SK-N-SH (cell line): ENCODE measurements at regions not wholly inside any gene's neighbourhood (a gene's known extent, or its start where the extent isn't known, plus 50 kb on each side); places are given as distances from the start of the nearest gene placed in this dataset.

Source experiments
- CTCF ChIA-PET: fragments of 300-600, 350-600 bp; formaldehyde crosslinking; extraction: SDS; loops from one replicate; lab custom pipeline; 2021; lab: Yijun Ruan, JAX
- POLR2A ChIA-PET: fragments of 350-600 bp; sonication (Branson Sonifier 250); formaldehyde crosslinking; extraction: SDS; loops from one replicate; lab custom pipeline; 2020; ENCODE audit warnings: antibody characterized with exemption, inconsistent platforms; lab: Yijun Ruan, JAX
- DNase-seq: peaks from one replicate; pipeline ENCODE4 v3.0.0; 2012
- H2AFZ ChIP-seq: fragments of 200-600 bp; sonication (generic); 2 replicates; pipeline ENCODE4 v1.8.1; 2016; ENCODE audit warnings: antibody characterized with exemption, mild to moderate bottlenecking, low read depth
- H3F3A ChIP-seq: fragments of 200-600 bp; sonication (generic); replicated peaks from 2 replicates; pipeline ENCODE3; 2016; ENCODE audit warnings: antibody characterized with exemption, mild to moderate bottlenecking; ENCODE audit not compliant: insufficient read depth
- H3K27ac ChIP-seq, 2 experiments: fragments of 200-500 bp in 1 of 2; fragments of 200-600 bp in 1 of 2; sonication (Bioruptor generic) in 1 of 2; sonication (generic), shearing (Covaris generic) in 1 of 2; 2 replicates each; pipeline versions ENCODE4 v1.5.1 to v1.6.1; 2014 to 2016; ENCODE audit warnings: low read depth in 2 of 2, inconsistent platforms in 1 of 2, low read length in 1 of 2, mild to moderate bottlenecking in 1 of 2, mixed read lengths in 1 of 2
- H3K27me3 ChIP-seq: fragments of 200-600 bp; sonication (generic), shearing (Covaris generic); 2 replicates; pipeline ENCODE4 v1.6.1; 2016; ENCODE audit warnings: mixed run types; ENCODE audit not compliant: insufficient read depth
- H3K36me3 ChIP-seq, 2 experiments: fragments of 200-500 bp in 1 of 2; fragments of 200-600 bp in 1 of 2; sonication (Bioruptor generic) in 1 of 2; sonication (generic) in 1 of 2; replicated peaks in 1 of 2; 2 replicates each; pipeline versions ENCODE3 to v1.5.1; 2014 to 2016; ENCODE audit warnings: low read length in 1 of 2, mild to moderate bottlenecking in 1 of 2; ENCODE audit not compliant: insufficient read depth in 2 of 2, control insufficient read depth in 1 of 2
- H3K4me1 ChIP-seq, 2 experiments: fragments of 200-500 bp in 1 of 2; fragments of 200-600 bp in 1 of 2; sonication (Bioruptor generic) in 1 of 2; sonication (generic), shearing (Covaris generic) in 1 of 2; 2 replicates each; pipeline versions ENCODE4 v1.5.1 to v1.6.1; 2014 to 2016; ENCODE audit warnings: low read depth in 1 of 2, low read length in 1 of 2, mixed run types in 1 of 2; ENCODE audit not compliant: insufficient read depth in 2 of 2, control insufficient read depth in 1 of 2
- H3K4me2 ChIP-seq: fragments of 200-600 bp; sonication (generic), shearing (Covaris generic); 2 replicates; pipeline ENCODE4 v1.6.1; 2017; ENCODE audit warnings: mixed run types
- H3K4me3 ChIP-seq, 2 experiments: fragments of 200-500 bp in 1 of 2; fragments of 200-600 bp in 1 of 2; sonication (Bioruptor generic) in 1 of 2; sonication (generic), shearing (Covaris generic) in 1 of 2; 2 replicates each; pipeline versions ENCODE4 v1.5.1 to v1.8.1; 2014 to 2016; ENCODE audit warnings: low read depth in 2 of 2, inconsistent platforms in 1 of 2, low read length in 1 of 2, mild to moderate bottlenecking in 1 of 2, mixed read lengths in 1 of 2, moderate library complexity in 1 of 2
- H3K79me2 ChIP-seq: fragments of 200-600 bp; sonication (generic); 2 replicates; pipeline ENCODE4 v1.8.1; 2017; ENCODE audit warnings: mild to moderate bottlenecking; ENCODE audit not compliant: insufficient read depth
- H3K9ac ChIP-seq: fragments of 200-600 bp; sonication (generic); 2 replicates; pipeline ENCODE4 v1.6.1; 2017; ENCODE audit warnings: mixed run types
- H3K9me2 ChIP-seq: fragments of 200-600 bp; sonication (generic); 2 replicates; pipeline ENCODE4 v1.6.1; 2017; ENCODE audit warnings: mixed run types
- H3K9me3 ChIP-seq: fragments of 200-600 bp; sonication (generic); 2 replicates; pipeline ENCODE4 v1.6.1; 2017; ENCODE audit warnings: mixed run types, mild to moderate bottlenecking, moderate library complexity
- H4K20me1 ChIP-seq: fragments of 200-600 bp; sonication (generic); 2 replicates; pipeline ENCODE4 v1.6.1; 2017; ENCODE audit warnings: mild to moderate bottlenecking, mixed run types; ENCODE audit not compliant: insufficient read depth
- CTCF ChIP-seq: fragments of 200-600 bp; sonication (generic); IDR thresholded peaks from 2 replicates; pipeline ENCODE4 v1.6.1; 2017; ENCODE audit warnings: antibody characterized with exemption, mild to moderate bottlenecking, moderate library complexity
- ELF1 ChIP-seq: IDR thresholded peaks from 2 replicates; pipeline ENCODE4 v1.4.0; 2012
- EP300 ChIP-seq, 2 experiments: IDR thresholded peaks; 2 replicates each; pipeline versions ENCODE4 v1.4.0 to v1.6.1; 2012; ENCODE audit warnings: borderline replicate concordance in 1 of 2, low read depth in 1 of 2, low read length in 1 of 2
- FOSL2 ChIP-seq: IDR thresholded peaks from 2 replicates; pipeline ENCODE4 v1.4.0; 2012; ENCODE audit warnings: low read depth, mild to moderate bottlenecking, moderate library complexity, borderline replicate concordance
- FOXJ3 ChIP-seq: sonication (generic); formaldehyde crosslinking; IDR thresholded peaks from 2 replicates; pipeline ENCODE4 v1.5.1; 2020; ENCODE audit warnings: mild to moderate bottlenecking, missing genetic modification reagents
- MXI1 ChIP-seq: IDR thresholded peaks from 2 replicates; pipeline ENCODE4 v1.6.1; 2012; ENCODE audit warnings: mild to moderate bottlenecking, low read depth, low read length, improper control_type of control experiment
- NFIC ChIP-seq: IDR thresholded peaks from 2 replicates; pipeline ENCODE4 v1.4.0; 2012; ENCODE audit warnings: borderline replicate concordance
- NRF1 ChIP-seq: IDR thresholded peaks from 2 replicates; pipeline ENCODE4 v1.6.1; 2012; ENCODE audit warnings: low read depth, mild to moderate bottlenecking, low read length
- RCOR1 ChIP-seq: fragments of 150-350 bp; IDR thresholded peaks from 2 replicates; pipeline ENCODE4 v1.6.1; 2017; ENCODE audit warnings: antibody characterized with exemption, low read length
- RXRA ChIP-seq: IDR thresholded peaks from 2 replicates; pipeline ENCODE4 v1.4.0; 2012; ENCODE audit warnings: low read depth, mild to moderate bottlenecking, borderline replicate concordance
- SIN3A ChIP-seq: IDR thresholded peaks from 2 replicates; pipeline ENCODE4 v1.6.1; 2012; ENCODE audit warnings: low read depth, mild to moderate bottlenecking, low read length, moderate library complexity, borderline replicate concordance
- SMC3 ChIP-seq: IDR thresholded peaks from 2 replicates; pipeline ENCODE4 v1.6.1; 2012; ENCODE audit warnings: low read depth, low read length, improper control_type of control experiment
- TAF1 ChIP-seq: IDR thresholded peaks from 2 replicates; pipeline ENCODE4 v1.6.1; 2012; ENCODE audit warnings: low read depth, mild to moderate bottlenecking, low read length, moderate library complexity, borderline replicate concordance
- TCF12 ChIP-seq: IDR thresholded peaks from 2 replicates; pipeline ENCODE4 v1.4.0; 2012
- TEAD4 ChIP-seq: IDR thresholded peaks from 2 replicates; pipeline ENCODE4 v1.4.0; 2012; ENCODE audit warnings: mild to moderate bottlenecking, borderline replicate concordance; ENCODE audit not compliant: insufficient read depth
- USF2 ChIP-seq: fragments of 150-350 bp; IDR thresholded peaks from 2 replicates; pipeline ENCODE4 v1.6.1; 2017; ENCODE audit warnings: antibody characterized with exemption, low read length, low read depth, borderline replicate concordance
- WGBS: methylation state at CpG from one replicate; pipeline ENCODE4 v1.1.6; 2017; ENCODE audit warnings: low lambda C conversion rate; 5-methylcytosine and 5-hydroxymethylcytosine counted together
- TF ChIP-seq, protein P1 (sequence below): IDR thresholded peaks from 2 replicates; pipeline ENCODE4 v1.4.0; 2012; ENCODE audit warnings: low read depth

DNA sequence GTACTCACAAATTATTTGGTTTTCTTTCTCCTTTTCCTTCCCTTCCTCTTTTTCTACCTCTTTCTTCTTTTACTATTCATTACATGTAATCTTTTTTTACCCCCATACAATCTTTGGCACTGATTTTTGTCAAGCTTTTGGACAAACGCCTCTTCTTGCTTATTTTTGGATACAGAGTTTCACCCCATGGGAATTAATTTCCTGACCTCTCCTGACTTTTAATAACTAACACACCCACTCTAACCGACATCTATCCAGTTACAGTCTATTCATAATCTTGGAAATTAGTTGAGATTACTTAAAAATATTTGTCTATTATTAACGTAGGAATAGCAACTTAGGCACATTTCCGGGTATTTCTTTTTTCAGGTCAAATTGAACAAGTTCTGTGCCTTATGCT is 101.2 kb downstream of the HDGFL1 start:
- Histone ChIP-seq H2AFZ (no peak overlapping the region), H3K79me2 (no peaks in the 10 kb centered on the region), H4K20me1 (no peaks in the 10 kb centered on the region), H3K9me2 (no peaks in the 10 kb centered on the region), H3K4me2 (no peak overlapping the region), H3K4me3 (no peak overlapping the region), H3F3A (no peaks in the 10 kb centered on the region), H3K9ac (no peak overlapping the region), H3K9me3 (no peaks in the 10 kb centered on the region), H3K4me1 (no peaks in the 10 kb centered on the region), H3K27me3 (no peaks in the 10 kb centered on the region), H3K27ac (no peak overlapping the region), H3K36me3 (no peaks in the 10 kb centered on the region)
- ChIA-PET POLR2A (no interaction called here), CTCF (interaction anchor here (1.3 kb wide), 1 partner anchor 31 kb away, joined by 3 read pairs; no protein-coding TSS in a partner anchor)
- DNase-seq = no peak
- WGBS = 81% methylated on average over 4 of the region's 4 CpGs
- TF ChIP-seq USF2 = no peak
- TF ChIP-seq FOXJ3 (CRISPR knock-in tag) = no peak
- no peak for TF ChIP-seq RXRA
- no peak for TF ChIP-seq EP300 (IDR thresholded peaks at IDR 0.05; ENCODE audit: borderline replicate concordance in 1 of 2, low read depth in 1 of 2, low read length in 1 of 2)
- TF ChIP-seq RCOR1 = no peak
- no peak for TF ChIP-seq TCF12
- no peak for TF ChIP-seq ELF1
- TF ChIP-seq SIN3A = no peak

DNA sequence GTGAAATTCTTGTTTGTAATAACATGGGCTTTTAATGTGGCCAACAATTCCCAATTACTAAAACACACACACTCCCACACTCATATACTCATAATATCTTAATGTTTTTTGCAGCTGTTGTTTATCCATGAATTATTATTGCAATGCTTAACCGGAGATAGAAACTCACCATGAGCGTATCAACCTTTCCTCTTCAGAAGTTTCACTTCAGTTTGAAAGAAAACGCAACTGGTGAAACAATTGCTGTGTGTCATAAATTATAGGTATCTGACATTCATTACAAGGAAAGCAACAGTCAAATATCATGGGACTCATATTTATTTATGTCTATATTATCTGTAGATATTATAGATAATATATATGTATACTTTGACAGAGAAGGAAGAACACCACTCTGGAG is 104.1 kb downstream of the HDGFL1 start:
- H3K79me2 ChIP-seq = no peaks in the 10 kb centered on the region
- no peak overlapping the region for H3K4me2 ChIP-seq
- ChIA-PET CTCF (interaction anchor here (1.5 kb wide), 1 partner anchor 17 kb away, joined by 3 read pairs; no protein-coding TSS in a partner anchor), POLR2A (no interaction called here)
- no peak overlapping the region for H3K27ac ChIP-seq
- no peaks in the 10 kb centered on the region for H3K36me3 ChIP-seq
- no peak overlapping the region for H2AFZ ChIP-seq
- no peak overlapping the region for H3K4me3 ChIP-seq
- H3F3A ChIP-seq = no peaks in the 10 kb centered on the region
- H4K20me1 ChIP-seq = no peaks in the 10 kb centered on the region
- WGBS = 89% methylated on average over 3 of the region's 3 CpGs
- H3K4me1 ChIP-seq = no peaks in the 10 kb centered on the region
- DNase-seq = no peak
- H3K9me2 ChIP-seq = no peaks in the 10 kb centered on the region
- H3K9me3 ChIP-seq = no peaks in the 10 kb centered on the region
- no peak for TF ChIP-seq FOSL2
- TF ChIP-seq SMC3 = no peak
- TF ChIP-seq, protein P1, sequence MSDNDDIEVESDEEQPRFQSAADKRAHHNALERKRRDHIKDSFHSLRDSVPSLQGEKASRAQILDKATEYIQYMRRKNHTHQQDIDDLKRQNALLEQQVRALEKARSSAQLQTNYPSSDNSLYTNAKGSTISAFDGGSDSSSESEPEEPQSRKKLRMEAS = no peak
- TF ChIP-seq CTCF = no peak
- TF ChIP-seq NRF1 = no peak
- no peak for TF ChIP-seq MXI1
- no peak for TF ChIP-seq TEAD4
- no peak for TF ChIP-seq TAF1
- no peak for TF ChIP-seq USF2
- TF ChIP-seq NFIC = no peak
- TF ChIP-seq RCOR1 = no peak
- H3K9ac ChIP-seq = no peak overlapping the region
- no peaks in the 10 kb centered on the region for H3K27me3 ChIP-seq
